IPS-NIHi11 (cell line): ENCODE measurements at regions not wholly inside any gene's neighbourhood (a gene's known extent, or its start where the extent isn't known, plus 50 kb on each side); places are given as distances from the start of the nearest gene placed in this dataset.
A peak's percentile ranks its signal among the peaks of the same experiment; 100 is the strongest.

Experiments
- DNase-seq: peaks from one replicate; pipeline ENCODE4 v3.0.0; 2012; ENCODE audit warnings: mixed read lengths, low spot score

GRCh38 chr10:28811639-28812349 lies 134.5 kb downstream of the BAMBI start:
- DNase-seq = no peak

GRCh38 chr10:28812384-28813372 lies 135.4 kb downstream of the BAMBI start:
- no peak for DNase-seq

GRCh38 chr10:28815681-28816080 lies 138.4 kb downstream of the BAMBI start:
- no peak for DNase-seq

GRCh38 chr10:28822719-28823464 lies 145.6 kb downstream of the BAMBI start:
- no peak for DNase-seq

- no peak for DNase-seq
Measured at GRCh38 chr10:28823501-28824075, 146.3 kb downstream of the BAMBI start.

- DNase-seq = no peak
Measured at GRCh38 chr10:28833313-28833712, 156.0 kb downstream of the BAMBI start.

GRCh38 chr10:28836435-28836743 lies 159.1 kb downstream of the BAMBI start:
- no peak for DNase-seq

- DNase-seq = no peak
Measured at GRCh38 chr10:28837613-28838390, 160.5 kb downstream of the BAMBI start.

GRCh38 chr10:28838908-28839307 lies 161.6 kb downstream of the BAMBI start:
- no peak for DNase-seq

- DNase-seq = no peak
Measured at GRCh38 chr10:28839600-28840007, 162.3 kb downstream of the BAMBI start.

GRCh38 chr10:28840202-28840601 lies 162.9 kb downstream of the BAMBI start:
- DNase-seq = no peak

- DNase-seq = no peak
Measured at GRCh38 chr10:28840971-28841370, 163.7 kb downstream of the BAMBI start.

GRCh38 chr10:28841625-28842024 lies 164.3 kb downstream of the BAMBI start:
- no peak for DNase-seq

- no peak for DNase-seq
Measured at GRCh38 chr10:28842321-28842720, 165.0 kb downstream of the BAMBI start.

- no peak for DNase-seq
Measured at GRCh38 chr10:28845009-28845682, 167.8 kb downstream of the BAMBI start.

- DNase-seq = no peak
Measured at GRCh38 chr10:28849309-28849708, 172.0 kb downstream of the BAMBI start.

GRCh38 chr10:28849821-28850220 lies 172.5 kb downstream of the BAMBI start:
- no peak for DNase-seq

- DNase-seq = no peak
Measured at GRCh38 chr10:28850784-28851183, 173.5 kb downstream of the BAMBI start.

- DNase-seq = no peak
Measured at GRCh38 chr10:28853195-28853594, 175.9 kb downstream of the BAMBI start.

GRCh38 chr10:28857164-28857563 lies 179.8 kb downstream of the BAMBI start:
- no peak for DNase-seq

GRCh38 chr10:28858646-28859045 lies 181.3 kb downstream of the BAMBI start:
- DNase-seq = peak; percentile 14
